Sigmoid colon (tissue), 6 donors: ENCODE measurements at regions not wholly inside any gene's neighbourhood (a gene's known extent, or its start where the extent isn't known, plus 50 kb on each side); places are given as distances from the start of the nearest gene placed in this dataset.

Source experiments
- DNase-seq: peaks from one replicate; pipeline ENCODE4 v3.0.0-alpha.2; 2019
- H3K27ac ChIP-seq, 4 donors: fragments of 200-600 bp; sonication (generic); one replicate each; pipeline ENCODE4 v1.5.1; 2016 to 2019; ENCODE audit warnings: mild to moderate bottlenecking in 1 of 4
- H3K27me3 ChIP-seq, 3 donors: fragments of 200-600 bp; sonication (generic); one replicate each; pipeline ENCODE4 v1.5.1; 2019; ENCODE audit warnings: mild to moderate bottlenecking in 1 of 3
- H3K36me3 ChIP-seq, 4 donors: fragments of 200-600 bp; sonication (generic); one replicate each; pipeline ENCODE4 v1.5.1; 2016 to 2019
- H3K4me1 ChIP-seq, 4 donors: fragments of 200-600 bp; sonication (generic); one replicate each; pipeline ENCODE4 v1.5.1; 2017 to 2019
- H3K4me3 ChIP-seq, 4 donors: fragments of 200-600 bp; sonication (generic); one replicate each; pipeline ENCODE4 v1.5.1; 2017 to 2019; ENCODE audit warnings: mild to moderate bottlenecking in 2 of 4, moderate library complexity in 1 of 4
- H3K9me3 ChIP-seq, 4 donors: fragments of 200-600 bp in 3 of 4; sonication (generic) in 3 of 4; one replicate each; pipeline versions ENCODE4 v1.5.1 to v1.6.1; 2013 to 2019
- CTCF ChIP-seq, 4 experiments: fragments of 450-650 bp in 3 of 4; fragments of 200-600 bp in 1 of 4; IDR thresholded peaks; one replicate each; pipeline ENCODE4 v1.5.1; 2016 to 2019; ENCODE audit warnings: antibody characterized with exemption in 4 of 4, mild to moderate bottlenecking in 3 of 4, moderate library complexity in 2 of 4
- EP300 ChIP-seq, 4 donors: sonication (generic); formaldehyde crosslinking; IDR thresholded peaks; one replicate each; pipeline ENCODE4 v1.6.1; 2017; ENCODE audit warnings: antibody characterized with exemption in 4 of 4
- POLR2A ChIP-seq, 2 donors: fragments of 450-650 bp; IDR thresholded peaks; one replicate each; pipeline ENCODE4 v1.6.1; 2016; ENCODE audit warnings: antibody characterized with exemption in 2 of 2, mild to moderate bottlenecking in 2 of 2, moderate library complexity in 2 of 2
- POLR2AphosphoS5 ChIP-seq, 4 donors: sonication (generic); formaldehyde crosslinking; IDR thresholded peaks; one replicate each; pipeline ENCODE4 v1.6.1; 2017; ENCODE audit warnings: antibody characterized with exemption in 4 of 4
- WGBS, 2 donors: extraction: QIAGEN DNeasy Blood & Tissue Kit; methylation state at CpG; one replicate each; pipeline ENCODE4 v1.1.7; 2013; 5-methylcytosine and 5-hydroxymethylcytosine counted together
- intact Hi-C: fragments of 100-400 bp; cut with DNase I; formaldehyde crosslinking; loops from one replicate; pipeline ENCODE4 v1.15.1; 2023
- donor health status: healthy with polysubstance abuse.
- donor health status: healthy.

GRCh38 chr2:118705032-118705431 is 142.4 kb downstream of the EN1 start:
- H3K36me3 ChIP-seq, result no peaks in the 10 kb centered on the region
- 84% methylated on average over 1 of the region's 1 CpG for WGBS, 2 donors
- no peak for DNase-seq
- no peak for TF ChIP-seq POLR2AphosphoS5 (IDR thresholded peaks at IDR 0.05)
- no peak for TF ChIP-seq EP300 (IDR thresholded peaks at IDR 0.05)
- TF ChIP-seq POLR2A (IDR thresholded peaks at IDR 0.05), result no peak
- TF ChIP-seq CTCF (IDR thresholded peaks at IDR 0.05), result no peak
- no peak overlapping the region for H3K27ac ChIP-seq
- H3K4me1 ChIP-seq, result no peaks in the 10 kb centered on the region
- peaks cover 0 to 1% (median 0%) of the 10 kb centered on the region in 4 donors for H3K9me3 ChIP-seq
- no peaks in the 10 kb centered on the region for H3K27me3 ChIP-seq
- no peak overlapping the region for H3K4me3 ChIP-seq
- intact Hi-C loops, result no loop called here

- Histone ChIP-seq H3K36me3 (no peaks in the 10 kb centered on the region), H3K4me1 (no peaks in the 10 kb centered on the region), H3K27me3 (no peaks in the 10 kb centered on the region), H3K4me3 (no peak overlapping the region), H3K9me3 (peaks cover 0 to 1% (median 0%) of the 10 kb centered on the region in 4 donors), H3K27ac (no peak overlapping the region)
- DNase-seq, result no peak
- WGBS, 2 donors, result 25 to 51% methylated on average over 13 of the region's 13 CpGs
- TF ChIP-seq POLR2AphosphoS5 (IDR thresholded peaks at IDR 0.05), result no peak
- TF ChIP-seq CTCF (IDR thresholded peaks at IDR 0.05), result no peak
- TF ChIP-seq EP300 (IDR thresholded peaks at IDR 0.05), result no peak
- no peak for TF ChIP-seq POLR2A (IDR thresholded peaks at IDR 0.05)
- intact Hi-C loops, result no loop called here
Measured at GRCh38 chr2:118699447-118700175, 147.8 kb downstream of the EN1 start.

GRCh38 chr2:118698564-118698963 is 148.9 kb downstream of the EN1 start:
- intact Hi-C loops, result no loop called here

GRCh38 chr2:118697781-118698180 is 149.7 kb downstream of the EN1 start:
- H3K4me1 ChIP-seq, result no peaks in the 10 kb centered on the region
- no peak overlapping the region for H3K4me3 ChIP-seq
- no peak for DNase-seq
- TF ChIP-seq POLR2AphosphoS5 (IDR thresholded peaks at IDR 0.05) (no peak), EP300 (IDR thresholded peaks at IDR 0.05) (no peak), CTCF (IDR thresholded peaks at IDR 0.05) (no peak), POLR2A (IDR thresholded peaks at IDR 0.05) (no peak)
- H3K27me3 ChIP-seq, result no peaks in the 10 kb centered on the region
- H3K36me3 ChIP-seq, result no peaks in the 10 kb centered on the region
- peaks cover 0 to 1% (median 0%) of the 10 kb centered on the region in 4 donors for H3K9me3 ChIP-seq
- H3K27ac ChIP-seq, result no peak overlapping the region
- intact Hi-C loops, result no loop called here

More at GRCh38 chr2:118698564-118698963, 148.9 kb downstream of the EN1 start:
- H3K27ac ChIP-seq, result no peak overlapping the region
- H3K4me1 ChIP-seq, result no peaks in the 10 kb centered on the region
- no peaks in the 10 kb centered on the region for H3K36me3 ChIP-seq
- H3K4me3 ChIP-seq, result no peak overlapping the region
- 88 to 90% methylated on average over 6 of the region's 6 CpGs for WGBS, 2 donors
- no peak for DNase-seq
- H3K27me3 ChIP-seq, result no peaks in the 10 kb centered on the region
- peaks cover 0 to 1% (median 0%) of the 10 kb centered on the region in 4 donors for H3K9me3 ChIP-seq
- TF ChIP-seq POLR2A (IDR thresholded peaks at IDR 0.05) (no peak), POLR2AphosphoS5 (IDR thresholded peaks at IDR 0.05) (no peak), CTCF (IDR thresholded peaks at IDR 0.05) (no peak), EP300 (IDR thresholded peaks at IDR 0.05) (no peak)
